HG02870 (cell line): ENCODE measurements at regions not wholly inside any gene's neighbourhood (a gene's known extent, or its start where the extent isn't known, plus 50 kb on each side); places are given as distances from the start of the nearest gene placed in this dataset.

Experiments
- ATAC-seq: cut with Tn5 transposase; IDR thresholded peaks from one replicate; pipeline ENCODE4 v1.9.1; 2021; ENCODE audit warnings: mild to moderate bottlenecking, moderate library complexity; ENCODE audit not compliant: unreplicated experiment

DNA sequence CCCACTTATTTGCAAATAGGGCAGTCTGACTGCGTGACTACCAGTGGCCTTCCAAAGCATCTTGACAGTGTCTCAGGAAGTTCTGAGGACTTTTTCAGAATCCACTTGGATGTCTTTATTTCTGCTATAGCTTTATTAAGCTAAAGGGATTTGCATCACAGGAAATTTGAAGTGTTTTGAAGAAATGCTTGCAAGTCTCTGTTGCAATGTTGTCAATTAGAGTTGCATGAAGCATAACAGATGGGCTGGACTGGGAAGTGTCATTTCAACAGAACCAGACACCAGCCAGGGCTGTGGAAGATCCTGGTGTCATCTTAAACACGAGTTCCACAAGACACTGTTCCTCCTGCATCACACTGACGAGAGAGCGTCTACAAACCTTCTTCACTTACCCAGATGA, 224.5 kb downstream of the EN1 start:
- no peak for ATAC-seq

DNA sequence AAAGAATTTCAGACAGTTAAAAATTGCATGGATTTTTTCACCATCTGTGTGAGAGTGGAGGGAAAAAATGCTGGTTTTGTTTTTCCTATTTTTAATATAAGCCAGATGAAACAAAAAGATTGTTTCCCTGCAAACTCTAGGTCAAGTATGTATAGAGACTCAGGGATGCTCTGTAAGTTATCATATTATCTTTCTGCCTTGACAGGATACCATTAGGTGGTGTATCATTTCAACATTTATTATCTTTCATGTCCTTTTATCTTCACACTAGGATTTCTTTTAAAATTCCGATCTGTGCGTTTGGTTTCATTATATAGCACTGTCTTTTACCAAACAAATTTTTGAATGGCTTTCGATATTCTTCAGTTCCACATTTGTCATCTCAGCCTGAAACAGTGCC, 225.3 kb downstream of the EN1 start:
- no peak for ATAC-seq

DNA sequence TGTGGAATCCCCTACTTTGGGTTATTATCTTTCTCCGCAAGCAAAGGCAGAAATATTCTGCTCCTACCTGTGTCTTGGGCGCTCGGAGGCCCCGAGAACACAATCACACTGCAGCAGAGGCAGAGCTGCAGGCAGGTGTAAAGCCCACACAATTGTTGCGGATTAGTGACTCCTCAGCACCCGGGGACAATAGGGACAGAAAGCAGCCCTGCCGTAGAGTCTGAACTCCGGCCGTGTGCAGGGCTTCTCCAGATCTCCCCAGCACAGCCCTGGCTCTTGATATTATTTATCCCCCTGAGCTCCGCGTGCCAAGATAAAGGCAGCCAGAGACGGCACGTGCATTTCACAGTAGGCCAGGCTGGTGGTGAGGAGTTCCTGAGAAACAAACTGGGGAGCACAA, 229.2 kb downstream of the EN1 start:
- no peak for ATAC-seq

DNA sequence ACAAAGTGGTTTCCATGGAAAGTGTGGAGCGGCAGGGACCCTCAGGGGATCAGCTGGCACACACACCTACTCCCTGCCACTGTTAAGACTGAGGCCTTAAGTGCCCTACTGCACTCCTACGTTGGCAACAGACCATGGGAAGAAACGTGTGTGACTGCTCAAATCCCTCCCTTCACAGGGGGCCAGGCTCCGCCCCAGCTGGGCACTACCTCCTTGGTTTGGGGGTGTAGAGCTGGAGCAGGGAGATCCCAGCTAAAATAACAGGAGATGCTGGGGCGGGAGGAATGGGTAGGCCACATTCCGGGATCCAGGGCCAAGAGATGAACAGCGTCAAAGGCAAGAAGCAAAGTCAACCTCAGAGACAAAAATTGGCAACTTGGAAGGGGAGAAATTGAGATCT, 231.0 kb downstream of the EN1 start:
- no peak for ATAC-seq

DNA sequence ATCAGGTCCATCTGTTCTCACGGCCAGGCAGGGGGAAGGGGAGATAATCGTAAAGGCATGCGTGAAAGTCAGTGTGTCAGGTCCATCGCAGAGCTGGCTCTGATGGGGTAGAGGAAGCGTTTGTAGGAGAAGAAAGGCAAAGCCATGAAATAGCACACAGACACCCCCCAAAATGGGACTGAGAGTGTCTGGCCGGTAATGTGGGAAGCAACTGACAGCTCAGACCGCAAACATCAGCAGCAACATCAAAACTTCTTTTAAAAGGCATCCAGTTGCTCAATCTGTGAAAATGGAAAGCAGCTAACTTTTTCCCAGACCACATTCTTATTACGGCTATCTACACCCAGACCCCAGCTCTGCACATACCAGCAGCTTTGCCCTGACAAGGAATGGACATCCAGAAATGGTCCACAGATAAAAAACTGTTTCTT, 232.6 kb downstream of the EN1 start:
- ATAC-seq: no peak

DNA sequence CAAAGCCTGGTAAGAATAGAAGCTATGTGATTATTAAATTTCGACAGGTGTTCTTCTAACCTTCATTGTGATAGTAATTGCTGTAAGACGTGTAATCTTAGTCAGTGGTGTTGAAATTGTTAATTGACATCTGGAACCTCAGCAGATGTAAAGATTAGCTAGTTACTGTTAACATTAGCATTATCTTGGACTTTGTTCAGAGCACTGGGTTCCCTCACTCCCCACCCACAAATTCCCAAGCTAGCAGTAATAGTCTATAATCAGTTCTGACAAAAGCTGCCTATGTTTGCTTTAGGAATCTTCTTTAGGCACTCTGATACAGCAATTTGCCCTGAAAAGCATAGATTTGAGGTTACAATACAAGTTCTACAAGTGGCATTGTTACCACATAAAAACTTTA, 233.7 kb downstream of the EN1 start:
- no peak for ATAC-seq

DNA sequence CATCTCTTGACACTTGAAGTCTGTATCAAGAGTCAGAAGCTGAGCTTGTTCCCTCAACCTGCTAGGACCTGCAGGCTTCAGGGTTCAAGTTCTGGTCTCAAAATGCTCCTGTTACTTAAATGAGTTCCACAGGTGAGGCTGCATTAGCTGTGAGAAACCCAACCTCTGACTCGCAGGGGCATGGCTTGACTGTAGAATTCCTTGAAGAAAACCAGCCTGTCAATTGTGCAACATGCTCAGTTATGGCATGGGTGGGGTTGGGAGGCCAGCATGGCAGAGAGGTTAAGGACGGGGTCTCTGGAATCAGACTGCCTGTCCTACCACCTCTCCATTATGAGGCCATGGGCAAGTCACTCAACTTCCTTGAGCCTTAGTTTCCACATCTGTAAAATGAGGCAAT, 235.8 kb downstream of the EN1 start:
- ATAC-seq: no peak

DNA sequence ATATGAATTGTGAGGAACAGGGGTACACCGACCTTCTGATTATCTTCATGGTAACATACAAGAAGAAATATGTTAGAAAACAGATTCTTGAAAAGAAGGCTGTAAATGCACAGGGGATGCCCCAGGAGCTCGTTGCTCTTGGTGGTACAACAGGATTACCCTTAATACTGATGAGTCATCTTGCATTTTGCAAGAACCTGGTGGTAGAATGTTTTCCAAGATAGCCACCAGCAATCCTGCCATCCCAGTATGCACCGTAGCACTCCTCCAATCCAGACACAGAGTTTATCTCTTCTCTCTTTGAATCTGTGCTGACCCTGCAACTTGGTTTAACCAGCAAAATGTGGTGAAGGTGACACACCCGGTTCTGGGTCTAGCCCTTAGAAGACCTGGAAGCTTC, 238.3 kb downstream of the EN1 start:
- ATAC-seq: no peak

DNA sequence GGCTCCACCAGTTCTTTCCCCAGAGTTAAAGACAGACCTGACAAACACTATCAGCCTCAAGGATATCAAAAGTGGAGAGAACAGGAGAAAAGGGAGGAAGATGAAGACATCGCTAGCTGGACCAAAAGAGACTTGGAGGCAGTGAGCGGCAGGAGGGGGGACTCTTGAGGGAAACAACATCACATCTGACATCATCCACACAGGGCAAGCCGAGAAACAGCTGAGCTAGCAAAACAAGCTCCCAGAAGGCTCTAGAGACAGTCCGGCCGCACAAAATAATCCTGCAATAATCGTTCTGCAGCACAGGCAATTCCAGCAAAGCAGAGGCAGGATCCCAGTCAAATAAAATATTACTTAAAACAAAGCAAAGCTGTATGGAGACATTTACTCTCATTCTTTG, 239.8 kb downstream of the EN1 start:
- no peak for ATAC-seq

DNA sequence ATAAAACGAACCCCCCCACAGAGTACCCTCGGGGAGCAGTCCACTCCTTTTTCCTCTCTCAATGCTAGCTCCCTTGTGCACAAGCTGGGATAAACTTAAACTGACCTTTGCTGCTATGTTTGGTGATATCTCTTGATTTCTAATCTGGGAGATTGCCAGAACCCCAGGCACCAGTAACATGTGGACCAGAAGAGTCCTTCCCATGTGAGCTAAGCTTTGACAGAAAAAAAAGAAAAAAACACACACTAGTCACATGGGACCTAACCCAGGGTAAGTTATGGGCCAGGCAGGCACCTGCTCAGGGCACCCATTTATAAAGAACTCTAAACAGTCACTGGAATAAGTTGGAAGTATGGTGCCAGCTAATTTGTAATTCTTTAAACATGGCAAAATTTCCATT, 242.6 kb downstream of the EN1 start:
- ATAC-seq: no peak

DNA sequence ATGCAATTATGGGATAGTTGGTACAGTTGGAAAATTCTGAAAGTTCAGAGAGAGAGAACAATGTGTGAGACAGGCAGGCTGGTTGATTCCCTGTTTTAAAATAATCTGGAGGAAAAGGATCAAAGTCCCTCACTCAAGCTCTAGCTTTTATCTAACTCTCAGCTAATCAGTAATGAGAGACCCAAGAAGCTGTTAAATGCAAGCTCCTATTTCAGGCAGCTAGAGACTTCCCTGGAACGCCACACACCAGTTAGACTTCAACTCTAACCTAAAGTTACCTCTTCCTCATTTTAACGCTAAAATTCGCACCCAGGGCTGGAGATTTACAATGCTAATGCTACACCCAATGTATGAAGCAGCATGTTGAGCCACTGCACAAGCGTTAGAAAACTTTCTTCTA, 243.1 kb downstream of the EN1 start:
- ATAC-seq: no peak

DNA sequence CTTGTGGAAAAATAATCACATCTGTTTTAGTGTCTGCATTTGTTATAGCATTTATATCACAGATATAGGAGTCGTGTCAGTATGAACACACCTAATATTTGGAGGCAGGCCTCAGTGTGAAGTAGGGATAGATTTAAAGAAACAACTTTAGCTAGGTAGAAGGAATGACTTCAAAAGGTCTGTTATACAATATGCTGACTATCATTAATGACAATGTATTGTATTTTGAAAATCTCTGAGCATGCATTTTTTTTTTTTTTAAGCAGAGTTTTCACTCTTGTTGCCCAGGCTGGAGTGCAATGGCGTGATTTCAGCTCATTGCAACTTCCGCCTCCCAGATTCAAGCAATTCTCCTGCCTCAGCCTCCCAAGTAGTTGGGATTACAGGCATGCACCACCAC, 248.3 kb downstream of the EN1 start:
- no peak for ATAC-seq

DNA sequence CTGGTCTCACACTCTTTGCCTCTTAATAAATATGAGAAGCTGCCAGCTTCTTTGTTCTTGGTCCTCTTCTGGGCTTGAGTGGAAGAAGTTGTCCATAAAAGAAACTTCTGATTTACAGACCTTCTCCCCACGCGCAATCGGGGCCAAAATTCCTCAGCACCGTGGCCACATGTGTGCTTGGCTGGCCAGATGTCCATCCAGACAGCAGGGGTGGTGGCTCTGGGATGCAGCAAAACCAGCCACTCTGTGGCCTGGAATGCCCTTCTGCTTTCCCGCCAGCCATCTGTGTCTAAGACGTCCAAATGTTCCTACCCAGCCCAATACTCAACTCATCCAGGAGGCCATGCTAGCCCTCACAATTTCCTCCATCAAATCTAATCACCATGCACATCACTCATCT, 250.8 kb downstream of the EN1 start:
- ATAC-seq: no peak

DNA sequence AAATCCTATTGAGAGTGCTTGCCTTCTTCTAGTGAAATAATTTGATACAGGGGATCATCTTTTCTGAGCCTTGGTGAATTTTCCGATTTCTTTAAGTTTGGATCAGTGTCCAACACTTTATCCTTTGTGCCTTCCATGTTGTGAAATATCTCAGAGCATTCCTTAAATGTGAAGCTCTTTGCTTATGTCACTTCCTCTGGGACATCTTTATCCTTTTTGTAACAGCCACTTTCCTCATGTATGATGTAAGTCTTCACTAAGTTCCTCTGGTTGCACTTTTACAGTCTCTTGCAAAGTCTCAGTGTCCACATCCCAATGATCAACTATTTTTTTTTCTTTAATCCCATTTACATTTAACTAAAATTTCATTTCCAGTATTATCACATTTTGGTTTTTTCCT, 254.2 kb downstream of the EN1 start:
- ATAC-seq: no peak

DNA sequence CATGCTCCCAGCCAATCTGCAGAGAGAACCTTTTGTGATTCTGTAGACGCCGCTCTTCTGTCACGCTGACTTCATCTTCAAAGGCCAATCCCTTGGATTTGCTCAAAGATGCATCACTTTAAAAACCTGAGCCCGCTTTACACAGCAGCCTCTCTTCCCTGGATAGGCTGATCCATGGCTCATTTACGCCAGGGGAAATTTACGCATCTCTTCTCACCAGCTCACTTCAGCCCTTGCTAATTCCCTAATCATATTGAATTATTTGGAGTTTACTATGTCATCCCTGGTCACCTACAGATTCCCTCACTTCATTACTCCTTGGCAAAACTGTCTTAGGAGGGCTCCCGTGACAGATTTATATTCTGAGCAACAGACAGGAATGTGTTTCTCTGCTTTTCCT, 256.2 kb downstream of the EN1 start:
- ATAC-seq: no peak

DNA sequence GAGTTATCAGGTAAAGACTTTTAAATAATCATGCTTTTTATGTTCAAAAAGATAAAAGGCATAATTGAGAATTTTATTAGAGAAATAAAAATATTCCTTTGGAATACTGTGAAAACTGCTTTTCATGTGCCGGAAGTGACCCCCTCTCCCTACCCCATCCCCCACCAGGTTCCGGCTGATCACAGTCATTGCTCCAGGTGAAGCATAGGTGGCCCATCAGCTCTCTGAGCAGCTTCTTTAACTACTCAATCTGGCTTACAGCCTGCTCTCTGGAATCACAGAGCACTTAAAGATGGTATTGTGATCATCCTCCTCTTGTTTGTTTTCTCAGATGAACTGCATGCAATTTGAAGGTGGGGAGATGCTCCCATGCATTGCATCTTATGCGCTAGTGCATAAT, 257.7 kb downstream of the EN1 start:
- ATAC-seq: no peak

DNA sequence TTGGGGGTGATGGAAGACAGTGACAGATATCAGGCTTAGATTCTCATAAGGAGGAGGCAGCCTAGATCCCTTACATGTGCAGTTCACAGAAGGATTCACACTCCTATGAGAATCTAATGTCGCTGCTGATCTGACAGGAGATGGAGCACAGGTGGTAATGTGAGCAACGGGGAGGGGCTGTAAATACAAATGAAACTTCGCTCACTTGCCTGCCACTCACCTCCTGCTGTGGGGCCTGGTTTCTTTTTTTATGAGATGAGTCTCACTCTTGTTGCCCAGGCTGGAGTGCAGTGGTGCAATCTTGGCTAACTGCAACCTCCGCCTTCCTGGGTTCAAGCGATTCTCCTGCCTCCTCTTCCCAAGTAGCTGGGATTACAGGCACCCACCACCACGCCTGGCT, 258.6 kb downstream of the EN1 start:
- ATAC-seq: no peak

DNA sequence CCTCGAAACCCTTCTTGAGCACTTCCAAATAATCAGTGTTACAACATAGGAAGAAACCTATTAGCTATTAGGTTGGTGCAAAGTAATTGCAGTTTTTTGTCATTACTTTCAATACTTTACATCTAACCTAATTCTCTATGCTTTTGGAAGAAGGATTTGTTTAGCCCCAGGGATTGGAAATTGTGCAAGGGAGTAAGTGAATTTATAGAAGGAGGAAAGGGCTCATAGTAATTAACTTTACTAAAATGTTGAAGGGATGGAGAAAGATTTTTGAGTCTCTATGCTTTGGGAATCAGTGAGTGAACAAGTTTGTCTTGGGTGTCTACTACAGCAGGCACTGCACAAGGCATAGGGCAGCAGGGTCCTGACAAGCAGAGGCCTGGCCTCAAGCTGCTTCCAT, 261.1 kb downstream of the EN1 start:
- ATAC-seq: no peak

DNA sequence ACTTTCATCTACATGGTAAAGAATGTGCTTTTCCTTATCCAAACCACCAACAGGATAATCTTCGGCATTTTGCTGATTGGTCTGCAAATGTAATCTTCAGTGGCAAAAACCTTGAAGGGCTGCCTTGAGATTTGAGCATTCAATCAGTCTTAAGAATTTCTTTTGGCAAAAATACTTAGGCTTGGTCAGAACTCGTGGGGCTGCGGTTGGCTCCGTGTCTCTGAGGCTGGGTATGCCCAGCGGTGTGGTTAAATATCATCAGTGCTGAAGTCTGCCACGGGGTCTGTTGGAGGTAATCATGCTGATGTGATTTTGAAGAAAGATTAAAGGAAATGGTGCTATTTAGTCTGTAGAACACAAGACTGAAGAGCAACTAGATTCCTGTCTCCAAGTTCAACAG, 262.6 kb downstream of the EN1 start:
- ATAC-seq: no peak

DNA sequence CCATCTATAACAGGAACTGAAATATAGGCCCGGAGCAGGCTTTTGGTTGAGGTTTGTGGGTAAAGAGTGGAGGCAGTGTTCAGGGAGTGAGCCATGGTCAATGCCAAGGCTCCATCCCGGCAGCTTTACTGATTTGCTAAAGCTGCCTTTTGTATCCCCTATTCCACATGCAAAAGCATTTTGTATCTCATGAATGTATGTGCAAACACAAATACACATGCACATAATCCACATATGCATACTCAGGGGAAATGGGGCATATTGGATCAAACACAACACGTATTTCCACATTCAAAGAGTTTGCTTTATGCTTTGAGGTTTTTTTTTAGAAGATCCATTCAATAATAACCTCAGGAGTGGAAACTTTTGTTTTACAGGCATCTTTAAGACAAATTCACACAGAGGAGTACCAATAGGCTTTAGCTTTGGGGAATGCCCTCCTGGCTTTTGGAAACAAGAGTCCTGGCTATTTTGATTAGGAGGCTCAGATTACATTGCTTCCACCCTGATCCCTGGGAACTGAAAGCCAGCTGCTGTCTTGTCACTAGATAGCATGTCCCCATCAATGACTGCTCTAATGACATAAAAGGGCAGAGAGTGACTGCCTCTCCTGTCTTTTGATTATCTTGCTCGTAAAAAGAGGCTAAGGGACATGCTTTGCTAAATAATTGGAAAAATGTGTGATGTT, 263.2 kb downstream of the EN1 start:
- no peak for ATAC-seq

DNA sequence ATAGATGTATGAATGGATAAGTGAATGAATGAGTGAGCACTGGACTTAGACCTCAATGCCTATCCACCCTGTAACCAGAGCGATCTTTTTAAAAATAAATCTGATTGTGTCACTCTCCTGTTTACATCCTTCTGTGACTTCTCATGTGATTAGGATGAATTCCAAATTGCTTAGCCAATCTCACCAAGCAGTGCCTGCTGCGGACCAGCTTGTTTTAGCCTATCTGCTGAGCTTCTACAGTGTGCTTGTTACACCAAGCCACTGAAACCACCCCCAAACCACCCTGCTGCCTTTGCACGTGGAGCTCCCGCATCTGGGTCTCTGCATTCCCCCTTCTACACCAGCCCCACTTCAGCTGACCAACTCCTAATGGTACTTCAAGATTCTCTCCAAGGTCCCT, 265.4 kb downstream of the EN1 start:
- no peak for ATAC-seq

DNA sequence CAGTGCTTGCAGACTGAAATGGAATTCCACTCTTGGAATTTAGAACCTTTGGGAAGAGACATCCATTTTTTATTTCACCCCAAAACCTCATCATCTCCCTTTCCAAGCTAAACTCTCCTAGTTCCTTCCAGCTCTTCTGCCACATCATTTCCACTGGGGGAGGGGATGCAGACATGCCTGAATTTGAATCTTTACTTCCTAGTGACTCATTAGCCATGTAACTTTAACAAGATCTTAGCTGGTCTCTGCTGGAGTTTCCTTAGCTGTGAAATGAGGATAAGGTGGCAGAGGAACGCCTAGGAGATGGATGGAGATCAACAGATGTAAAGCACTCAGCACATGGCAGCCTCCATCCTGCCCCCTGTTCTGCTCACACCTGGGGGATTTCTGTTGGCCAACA, 266.8 kb downstream of the EN1 start:
- no peak for ATAC-seq

DNA sequence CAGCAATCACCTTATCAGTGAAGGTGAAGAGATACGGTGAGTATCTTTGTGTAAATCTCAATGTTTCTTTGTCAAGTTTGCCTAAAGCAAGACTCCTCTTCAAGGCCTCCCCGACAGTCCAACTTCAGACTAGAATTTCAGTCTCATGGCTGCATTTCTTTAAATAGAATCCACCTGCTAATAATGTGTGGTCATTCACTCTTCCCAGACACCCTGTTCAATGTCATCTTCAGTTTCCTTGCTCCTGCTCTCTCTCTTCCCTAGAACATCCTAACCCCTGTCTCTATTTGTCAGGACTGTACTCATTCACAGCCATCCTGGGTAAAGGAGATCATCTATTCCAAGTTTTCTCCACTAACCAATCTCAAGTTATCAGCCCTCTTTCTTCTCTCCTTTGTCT, 267.3 kb downstream of the EN1 start:
- ATAC-seq: no peak

DNA sequence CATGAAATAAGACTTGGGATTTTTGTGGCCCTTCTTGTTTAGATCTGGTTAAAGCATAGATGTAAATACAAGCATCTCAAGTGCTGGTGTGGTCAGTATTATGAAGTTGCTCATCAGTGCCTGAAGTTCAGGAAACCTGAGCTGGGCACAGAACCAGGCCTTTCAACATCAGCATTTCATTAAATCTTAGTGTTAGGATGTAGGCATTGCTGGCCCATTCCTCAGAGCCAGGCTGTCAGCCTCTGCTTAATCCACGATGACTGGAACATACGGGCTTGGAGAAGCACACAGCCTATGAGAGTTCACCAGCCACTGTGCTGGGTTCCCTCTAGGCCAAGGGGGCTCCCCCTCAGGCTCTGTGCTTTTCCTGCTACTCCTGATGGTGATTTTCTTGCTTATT, 270.2 kb downstream of the EN1 start:
- ATAC-seq: no peak
